ENCODE measurements at regions not wholly inside any gene's neighbourhood (a gene's known extent, or its start where the extent isn't known, plus 50 kb on each side); places are given as distances from the start of the nearest gene placed in this dataset.

- no peak for DNase-seq (ENCODE audit: low spot score)
Observed at GRCh38 chr3:147757866-147758265, 348.7 kb downstream of the ZIC1 start.

- DNase-seq (ENCODE audit: low spot score), result no peak
Observed at GRCh38 chr3:147758771-147759170, 349.6 kb downstream of the ZIC1 start.

GRCh38 chr3:147760085-147760484, 350.9 kb downstream of the ZIC1 start:
- DNase-seq (ENCODE audit: low spot score), result no peak

GRCh38 chr3:147760941-147761340, 351.8 kb downstream of the ZIC1 start:
- no peak for DNase-seq (ENCODE audit: low spot score)

GRCh38 chr3:147773116-147773630, 364.0 kb downstream of the ZIC1 start:
- no peak for DNase-seq (ENCODE audit: low spot score)

GRCh38 chr3:147775411-147775810, 366.2 kb downstream of the ZIC1 start:
- no peak for DNase-seq (ENCODE audit: low spot score)

GRCh38 chr3:147775816-147776530, 366.8 kb downstream of the ZIC1 start:
- DNase-seq (ENCODE audit: low spot score), result no peak

GRCh38 chr3:147793841-147794240, 384.7 kb downstream of the ZIC1 start:
- no peak for DNase-seq (ENCODE audit: low spot score)

GRCh38 chr3:147794596-147794995, 385.4 kb downstream of the ZIC1 start:
- no peak for DNase-seq (ENCODE audit: low spot score)

GRCh38 chr3:147795418-147795817, 386.3 kb downstream of the ZIC1 start:
- DNase-seq (ENCODE audit: low spot score), result no peak

GRCh38 chr3:147797095-147797494, 387.9 kb downstream of the ZIC1 start:
- DNase-seq (ENCODE audit: low spot score), result peak; percentile 84

- DNase-seq (ENCODE audit: low spot score), result no peak
Observed at GRCh38 chr3:147799601-147800000, 390.4 kb downstream of the ZIC1 start.

- no peak for DNase-seq (ENCODE audit: low spot score)
Observed at GRCh38 chr3:147807776-147808175, 398.6 kb downstream of the ZIC1 start.

GRCh38 chr3:147809206-147809605, 400.0 kb downstream of the ZIC1 start:
- no peak for DNase-seq (ENCODE audit: low spot score)

- DNase-seq (ENCODE audit: low spot score), result no peak
Observed at GRCh38 chr3:147812186-147812911, 403.2 kb downstream of the ZIC1 start.

- no peak for DNase-seq (ENCODE audit: low spot score)
Observed at GRCh38 chr3:147813256-147813655, 404.1 kb downstream of the ZIC1 start.

GRCh38 chr3:147816752-147817151, 407.6 kb downstream of the ZIC1 start:
- no peak for DNase-seq (ENCODE audit: low spot score)

- no peak for DNase-seq (ENCODE audit: low spot score)
Observed at GRCh38 chr3:147832611-147833010, 423.4 kb downstream of the ZIC1 start.

- no peak for DNase-seq (ENCODE audit: low spot score)
Observed at GRCh38 chr3:147836330-147836729, 427.2 kb downstream of the ZIC1 start.

- DNase-seq (ENCODE audit: low spot score), result no peak
Observed at GRCh38 chr3:147838652-147839051, 429.5 kb downstream of the ZIC1 start.

GRCh38 chr3:147843331-147843730, 434.2 kb downstream of the ZIC1 start:
- DNase-seq (ENCODE audit: low spot score), result no peak

- DNase-seq (ENCODE audit: low spot score), result no peak
Observed at GRCh38 chr3:147846293-147846692, 437.1 kb downstream of the ZIC1 start.

GRCh38 chr3:147846854-147847478, 437.8 kb downstream of the ZIC1 start:
- DNase-seq (ENCODE audit: low spot score), result no peak

Data from SW480 (cell line).